Suprapubic skin (tissue), 4 donors: ENCODE measurements at regions not wholly inside any gene's neighbourhood (a gene's known extent, or its start where the extent isn't known, plus 50 kb on each side); places are given as distances from the start of the nearest gene placed in this dataset.

Experiments
- EP300 ChIP-seq: sonication (generic); formaldehyde crosslinking; IDR thresholded peaks from one replicate; pipeline ENCODE4 v1.6.1; 2017; ENCODE audit warnings: antibody characterized with exemption
- POLR2A ChIP-seq, 2 donors: fragments of 450-650 bp; IDR thresholded peaks; one replicate each; pipeline ENCODE4 v1.6.1; 2017; ENCODE audit warnings: antibody characterized with exemption in 2 of 2, mild to moderate bottlenecking in 2 of 2, moderate library complexity in 2 of 2
- POLR2AphosphoS5 ChIP-seq, 3 donors: sonication (generic); formaldehyde crosslinking; IDR thresholded peaks; one replicate each; pipeline ENCODE4 v1.6.1; 2017; ENCODE audit warnings: antibody characterized with exemption in 3 of 3
- TF ChIP-seq, protein P1 (sequence below), 2 donors: fragments of 200-600 bp in 1 of 2; fragments of 450-650 bp in 1 of 2; sonication (generic) in 1 of 2; IDR thresholded peaks; one replicate each; pipeline ENCODE4 v1.5.1; 2016 to 2019; ENCODE audit warnings: antibody characterized with exemption in 2 of 2, mild to moderate bottlenecking in 1 of 2, moderate library complexity in 1 of 2

DNA sequence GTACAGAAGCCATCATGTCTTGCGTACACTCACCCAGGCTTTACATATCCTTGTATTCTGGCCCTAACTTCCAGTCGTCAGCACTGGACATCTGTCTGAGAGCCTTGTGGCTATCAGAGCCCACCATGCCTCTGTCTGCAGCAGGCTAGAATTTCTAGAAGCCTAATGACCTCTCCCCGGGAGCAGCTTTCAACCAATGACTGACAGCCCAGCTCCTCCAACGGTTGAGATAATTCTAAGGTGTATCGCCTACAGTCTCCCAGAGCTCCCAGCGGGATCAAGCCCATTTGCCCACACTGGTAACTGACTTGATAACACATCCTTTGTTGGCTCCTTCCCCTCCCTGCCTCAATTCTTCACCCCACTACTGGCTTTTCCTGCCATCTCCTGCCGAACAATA is 562.8 kb downstream of the BCOR start:
- TF ChIP-seq, protein P1, sequence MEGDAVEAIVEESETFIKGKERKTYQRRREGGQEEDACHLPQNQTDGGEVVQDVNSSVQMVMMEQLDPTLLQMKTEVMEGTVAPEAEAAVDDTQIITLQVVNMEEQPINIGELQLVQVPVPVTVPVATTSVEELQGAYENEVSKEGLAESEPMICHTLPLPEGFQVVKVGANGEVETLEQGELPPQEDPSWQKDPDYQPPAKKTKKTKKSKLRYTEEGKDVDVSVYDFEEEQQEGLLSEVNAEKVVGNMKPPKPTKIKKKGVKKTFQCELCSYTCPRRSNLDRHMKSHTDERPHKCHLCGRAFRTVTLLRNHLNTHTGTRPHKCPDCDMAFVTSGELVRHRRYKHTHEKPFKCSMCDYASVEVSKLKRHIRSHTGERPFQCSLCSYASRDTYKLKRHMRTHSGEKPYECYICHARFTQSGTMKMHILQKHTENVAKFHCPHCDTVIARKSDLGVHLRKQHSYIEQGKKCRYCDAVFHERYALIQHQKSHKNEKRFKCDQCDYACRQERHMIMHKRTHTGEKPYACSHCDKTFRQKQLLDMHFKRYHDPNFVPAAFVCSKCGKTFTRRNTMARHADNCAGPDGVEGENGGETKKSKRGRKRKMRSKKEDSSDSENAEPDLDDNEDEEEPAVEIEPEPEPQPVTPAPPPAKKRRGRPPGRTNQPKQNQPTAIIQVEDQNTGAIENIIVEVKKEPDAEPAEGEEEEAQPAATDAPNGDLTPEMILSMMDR (IDR thresholded peaks at IDR 0.05) = no peak
- TF ChIP-seq POLR2A (IDR thresholded peaks at IDR 0.05) (no peak), POLR2AphosphoS5 (IDR thresholded peaks at IDR 0.05) (no peak), EP300 (no peak)
